ENCODE measurements at regions not wholly inside any gene's neighbourhood (a gene's known extent, or its start where the extent isn't known, plus 50 kb on each side); places are given as distances from the start of the nearest gene placed in this dataset.

DNA sequence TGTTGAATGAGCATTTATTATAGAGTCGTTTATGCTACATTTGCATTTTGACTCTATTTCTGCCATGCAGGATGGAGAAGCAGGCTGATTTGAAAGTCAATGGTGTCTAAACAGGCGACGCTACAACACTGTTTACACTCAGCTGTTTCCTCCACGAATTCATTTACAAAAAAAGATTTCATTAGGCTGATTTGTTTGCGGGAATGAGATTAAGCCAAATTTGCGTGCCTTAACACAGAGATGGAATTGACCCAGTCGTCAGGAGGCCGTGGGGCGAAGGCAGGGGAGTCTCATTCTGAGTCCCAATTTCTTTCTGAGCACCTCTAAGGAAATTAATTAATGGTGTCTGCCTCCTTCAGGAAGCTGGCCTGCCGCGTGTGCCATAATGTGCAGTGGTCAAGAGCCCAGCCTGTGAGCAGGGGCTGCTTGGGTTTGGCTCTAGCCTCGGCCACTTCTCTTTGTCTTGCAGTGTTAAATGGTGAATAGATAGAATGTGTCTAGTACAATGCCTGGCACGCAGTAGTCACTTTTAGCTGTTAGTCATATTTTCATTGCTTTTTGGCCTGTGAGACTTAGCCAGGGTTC, 88.6 kb upstream of the NKD1 start:
- Histone ChIP-seq H3K9me1 (replicated peaks; ENCODE audit: control insufficient read depth, extremely low read depth, insufficient read depth, low read length) (no peaks in the 10 kb centered on the region), H3K36me3 (ENCODE audit: control insufficient read depth in 2 of 2, extremely low read depth in 1 of 2, insufficient read depth in 2 of 2, low read length in 2 of 2) (no peaks in the 10 kb centered on the region), H2AFZ (ENCODE audit: low read depth, low read length) (no peak overlapping the region), H3K4me2 (ENCODE audit: insufficient read depth, low read length) (no peak overlapping the region), H3K9me3 (replicated peaks; ENCODE audit: control insufficient read depth, insufficient read depth, low read length) (no peaks in the 10 kb centered on the region), H3K79me2 (ENCODE audit: control insufficient read depth, insufficient read depth, low read length) (no peaks in the 10 kb centered on the region), H3K27me3 (ENCODE audit: control insufficient read depth in 2 of 2, insufficient read depth in 2 of 2, low read length in 2 of 2) (no peaks in the 10 kb centered on the region), H3K9ac (replicated peaks; ENCODE audit: extremely low read depth, insufficient read depth, low read length) (no peak overlapping the region), H3K4me1 (ENCODE audit: control insufficient read depth, extremely low read depth, insufficient read depth, low read length) (no peaks in the 10 kb centered on the region), H4K20me1 (replicated peaks; ENCODE audit: control insufficient read depth, extremely low read depth, insufficient read depth, low read length) (no peaks in the 10 kb centered on the region), H3K4me3 (replicated peaks in 1 of 3; ENCODE audit: insufficient read depth in 1 of 3, low read depth in 1 of 3, low read length in 3 of 3) (no peak overlapping the region), H3K27ac (ENCODE audit: insufficient read depth, low read depth, low read length) (no peak overlapping the region)
- FAIRE-seq: no peak
- ChIA-PET POLR2A (no interaction called here), CTCF (no interaction called here)
- no peak for DNase-seq (ENCODE audit: low read depth, low spot score)
- dilution Hi-C loops (cut with MboI; ENCODE audit: extremely low pct_ligation_motif_present, low sequenced_read_pairs): no loop called here
- no TSS peak for BruUV-seq (replicated peaks)
- TF ChIP-seq, protein P1, sequence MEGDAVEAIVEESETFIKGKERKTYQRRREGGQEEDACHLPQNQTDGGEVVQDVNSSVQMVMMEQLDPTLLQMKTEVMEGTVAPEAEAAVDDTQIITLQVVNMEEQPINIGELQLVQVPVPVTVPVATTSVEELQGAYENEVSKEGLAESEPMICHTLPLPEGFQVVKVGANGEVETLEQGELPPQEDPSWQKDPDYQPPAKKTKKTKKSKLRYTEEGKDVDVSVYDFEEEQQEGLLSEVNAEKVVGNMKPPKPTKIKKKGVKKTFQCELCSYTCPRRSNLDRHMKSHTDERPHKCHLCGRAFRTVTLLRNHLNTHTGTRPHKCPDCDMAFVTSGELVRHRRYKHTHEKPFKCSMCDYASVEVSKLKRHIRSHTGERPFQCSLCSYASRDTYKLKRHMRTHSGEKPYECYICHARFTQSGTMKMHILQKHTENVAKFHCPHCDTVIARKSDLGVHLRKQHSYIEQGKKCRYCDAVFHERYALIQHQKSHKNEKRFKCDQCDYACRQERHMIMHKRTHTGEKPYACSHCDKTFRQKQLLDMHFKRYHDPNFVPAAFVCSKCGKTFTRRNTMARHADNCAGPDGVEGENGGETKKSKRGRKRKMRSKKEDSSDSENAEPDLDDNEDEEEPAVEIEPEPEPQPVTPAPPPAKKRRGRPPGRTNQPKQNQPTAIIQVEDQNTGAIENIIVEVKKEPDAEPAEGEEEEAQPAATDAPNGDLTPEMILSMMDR (IDR thresholded peaks at IDR 0.05; ENCODE audit: extremely low read depth in 1 of 2, insufficient read depth in 1 of 2, low read depth in 1 of 2, low read length in 2 of 2): no peak
- no peak for TF ChIP-seq MYC (IDR thresholded peaks at IDR 0.05; ENCODE audit: low read depth, low read length)
- intact Hi-C loops (cut with micrococcal nuclease): no loop called here

DNA sequence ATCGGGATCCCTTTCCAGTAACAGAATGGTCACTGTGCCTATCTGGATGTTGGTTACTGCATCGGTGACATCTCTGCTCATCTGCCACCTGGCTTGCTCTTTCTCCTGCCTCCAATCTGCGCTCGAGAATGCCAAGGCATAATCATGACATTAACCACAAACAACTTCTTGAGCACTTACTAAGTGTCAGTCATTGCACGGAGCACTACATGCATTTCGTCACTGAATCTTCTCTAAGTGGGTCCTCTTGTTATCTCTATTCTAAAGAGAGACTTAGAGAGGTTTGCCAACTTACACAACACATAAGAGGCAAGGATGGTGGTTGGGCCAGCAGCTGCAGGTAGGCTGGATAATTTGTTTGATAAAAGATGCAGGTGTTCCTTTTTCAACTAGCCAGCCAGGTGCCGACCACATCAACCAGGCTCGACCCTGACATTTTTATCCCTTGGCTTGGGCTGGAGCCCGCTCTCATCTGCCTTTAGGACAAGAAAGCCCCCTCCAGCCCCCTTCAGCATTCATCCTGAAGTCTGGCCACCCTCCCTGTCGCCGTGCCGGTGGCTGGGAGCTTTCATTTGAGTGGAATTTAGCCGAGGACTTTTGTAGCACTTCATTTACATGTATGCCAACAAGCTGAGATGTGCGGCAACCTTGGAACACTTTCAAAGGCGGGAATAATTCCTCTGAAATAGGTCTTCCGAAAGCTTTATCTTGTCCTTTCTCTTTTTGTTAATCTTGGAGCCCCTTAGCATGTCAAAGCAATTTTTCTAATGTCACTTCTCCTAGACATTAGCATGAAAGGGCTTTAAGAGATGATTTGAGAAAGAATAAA, 89.3 kb upstream of the NKD1 start:
- H3K9me3 ChIP-seq (replicated peaks; ENCODE audit: control insufficient read depth, insufficient read depth, low read length): no peaks in the 10 kb centered on the region
- H3K4me3 ChIP-seq (replicated peaks in 1 of 3; ENCODE audit: insufficient read depth in 1 of 3, low read depth in 1 of 3, low read length in 3 of 3): no peak overlapping the region
- no peak overlapping the region for H2AFZ ChIP-seq (ENCODE audit: low read depth, low read length)
- no peak overlapping the region for H3K9ac ChIP-seq (replicated peaks; ENCODE audit: extremely low read depth, insufficient read depth, low read length)
- POLR2A ChIA-PET: no interaction called here
- H3K79me2 ChIP-seq (ENCODE audit: control insufficient read depth, insufficient read depth, low read length): no peaks in the 10 kb centered on the region
- no peaks in the 10 kb centered on the region for H3K4me1 ChIP-seq (ENCODE audit: control insufficient read depth, extremely low read depth, insufficient read depth, low read length)
- no peak overlapping the region for H3K4me2 ChIP-seq (ENCODE audit: insufficient read depth, low read length)
- TF ChIP-seq POLR2A (IDR thresholded peaks at IDR 0.05; ENCODE audit: low read depth, low read length) (no peak), EZH2 (IDR thresholded peaks at IDR 0.05; ENCODE audit: borderline replicate concordance, low read depth, low read length, severe bottlenecking) (no peak), POLR2AphosphoS5 (IDR thresholded peaks at IDR 0.05; ENCODE audit: insufficient read depth, low read depth, low read length) (no peak), FOS (IDR thresholded peaks at IDR 0.05; ENCODE audit: borderline replicate concordance, insufficient read depth, low read length) (no peak), JUN (IDR thresholded peaks at IDR 0.05; ENCODE audit: borderline replicate concordance, insufficient read depth, insufficient read length, low read depth) (no peak), MYC (IDR thresholded peaks at IDR 0.05; ENCODE audit: low read depth, low read length) (no peak), GATA2 (IDR thresholded peaks at IDR 0.05; ENCODE audit: insufficient read depth, insufficient read length, low read depth, low read length) (no peak)
- TF ChIP-seq, protein P1 (IDR thresholded peaks at IDR 0.05; ENCODE audit: extremely low read depth in 1 of 2, insufficient read depth in 1 of 2, low read depth in 1 of 2, low read length in 2 of 2): no peak
- TF ChIP-seq, protein P2, sequence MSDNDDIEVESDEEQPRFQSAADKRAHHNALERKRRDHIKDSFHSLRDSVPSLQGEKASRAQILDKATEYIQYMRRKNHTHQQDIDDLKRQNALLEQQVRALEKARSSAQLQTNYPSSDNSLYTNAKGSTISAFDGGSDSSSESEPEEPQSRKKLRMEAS (IDR thresholded peaks at IDR 0.05; ENCODE audit: insufficient read depth, insufficient read length): no peak
- CTCF ChIA-PET: no interaction called here
- H3K27ac ChIP-seq (ENCODE audit: insufficient read depth, low read depth, low read length): no peak overlapping the region
- no peaks in the 10 kb centered on the region for H4K20me1 ChIP-seq (replicated peaks; ENCODE audit: control insufficient read depth, extremely low read depth, insufficient read depth, low read length)
- dilution Hi-C loops (cut with MboI; ENCODE audit: extremely low pct_ligation_motif_present, low sequenced_read_pairs): no loop called here
- BruUV-seq (replicated peaks): no TSS peak
- H3K27me3 ChIP-seq (ENCODE audit: control insufficient read depth in 2 of 2, insufficient read depth in 2 of 2, low read length in 2 of 2): no peaks in the 10 kb centered on the region
- DNase-seq (ENCODE audit: low read depth, low spot score) (no peak), FAIRE-seq (no peak)
- H3K36me3 ChIP-seq (ENCODE audit: control insufficient read depth in 2 of 2, extremely low read depth in 1 of 2, insufficient read depth in 2 of 2, low read length in 2 of 2): no peaks in the 10 kb centered on the region
- no peaks in the 10 kb centered on the region for H3K9me1 ChIP-seq (replicated peaks; ENCODE audit: control insufficient read depth, extremely low read depth, insufficient read depth, low read length)
- intact Hi-C loops (cut with micrococcal nuclease): no loop called here
